Left lung (tissue), 4 donors: ENCODE measurements at regions not wholly inside any gene's neighbourhood (a gene's known extent, or its start where the extent isn't known, plus 50 kb on each side); places are given as distances from the start of the nearest gene placed in this dataset.

Experiments
- ATAC-seq: fragments of 200-7000 bp; cut with Tn5 transposase; one replicate; pipeline ENCODE4 v1.9.1; 2020; ENCODE audit warnings: moderate library complexity
- DNase-seq, 4 donors: peaks; one replicate each; pipeline ENCODE4 v3.0.0-alpha.2; 2013 to 2020
- H3K27ac ChIP-seq, 2 donors: fragments of 200-600 bp; sonication (generic) in 1 of 2; one replicate each; pipeline versions ENCODE4 v1.5.0 to v1.8.0; 2020 to 2021
- H3K27me3 ChIP-seq, 2 donors: fragments of 200-600 bp; sonication (generic) in 1 of 2; one replicate each; pipeline versions ENCODE4 v1.5.0 to v1.8.0; 2020 to 2021
- H3K36me3 ChIP-seq, 2 donors: fragments of 200-600 bp; sonication (generic) in 1 of 2; one replicate each; pipeline versions ENCODE4 v1.5.0 to v1.8.0; 2020 to 2021
- H3K4me1 ChIP-seq, 2 donors: fragments of 200-600 bp; one replicate each; pipeline ENCODE4 v1.8.0; 2021
- H3K4me3 ChIP-seq, 2 donors: fragments of 200-600 bp; sonication (generic) in 1 of 2; one replicate each; pipeline versions ENCODE4 v1.5.0 to v1.8.0; 2020 to 2021; ENCODE audit warnings: mild to moderate bottlenecking in 1 of 2
- H3K9me3 ChIP-seq, 2 donors: fragments of 200-600 bp; sonication (generic) in 1 of 2; one replicate each; pipeline versions ENCODE4 v1.5.0 to v1.8.0; 2020 to 2021
- intact Hi-C, 2 donors: fragments of 100-400 bp; cut with DNase I; formaldehyde crosslinking; loops; one replicate each; pipeline versions ENCODE4 v1.11.2 to v1.14.2; 2022
- TF ChIP-seq, protein P1 (sequence below), 2 donors: fragments of 200-600 bp; sonication (generic) in 1 of 2; IDR thresholded peaks; one replicate each; pipeline versions ENCODE4 v1.5.0 to v1.8.0; 2021; ENCODE audit warnings: antibody characterized with exemption in 2 of 2
- donor health status: DM: no; HTN: yes; CAD: no.
- donor health status: DM: no; HTN: no; CAD: no.

DNA sequence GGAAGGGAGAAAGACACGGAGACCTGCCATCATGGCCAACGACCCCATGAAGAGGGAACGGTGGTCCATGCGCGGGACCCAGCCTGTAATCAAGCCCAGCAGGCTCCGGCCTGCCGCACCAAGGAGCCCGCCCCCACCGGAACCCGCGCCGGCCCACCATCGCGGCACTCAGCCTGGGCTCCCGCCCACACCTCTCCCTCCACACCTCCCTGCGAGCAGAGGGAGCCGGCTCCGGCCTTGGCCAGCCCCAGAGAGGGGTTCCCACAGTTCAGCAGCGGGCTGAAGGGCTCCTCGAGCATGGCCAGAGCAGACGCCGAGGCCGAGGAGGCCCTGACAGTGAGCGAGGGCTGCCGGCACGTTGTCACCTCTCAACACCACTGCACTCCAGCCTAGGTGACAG, 1302.8 kb upstream of the CNTN5 start:
- Histone ChIP-seq H3K27ac (no peak overlapping the region), H3K9me3 (peaks cover 0 to 4% of the 10 kb centered on the region in 2 donors), H3K4me3 (no peak overlapping the region), H3K27me3 (no peaks in the 10 kb centered on the region), H3K36me3 (no peaks in the 10 kb centered on the region), H3K4me1 (no peaks in the 10 kb centered on the region)
- TF ChIP-seq, protein P1, sequence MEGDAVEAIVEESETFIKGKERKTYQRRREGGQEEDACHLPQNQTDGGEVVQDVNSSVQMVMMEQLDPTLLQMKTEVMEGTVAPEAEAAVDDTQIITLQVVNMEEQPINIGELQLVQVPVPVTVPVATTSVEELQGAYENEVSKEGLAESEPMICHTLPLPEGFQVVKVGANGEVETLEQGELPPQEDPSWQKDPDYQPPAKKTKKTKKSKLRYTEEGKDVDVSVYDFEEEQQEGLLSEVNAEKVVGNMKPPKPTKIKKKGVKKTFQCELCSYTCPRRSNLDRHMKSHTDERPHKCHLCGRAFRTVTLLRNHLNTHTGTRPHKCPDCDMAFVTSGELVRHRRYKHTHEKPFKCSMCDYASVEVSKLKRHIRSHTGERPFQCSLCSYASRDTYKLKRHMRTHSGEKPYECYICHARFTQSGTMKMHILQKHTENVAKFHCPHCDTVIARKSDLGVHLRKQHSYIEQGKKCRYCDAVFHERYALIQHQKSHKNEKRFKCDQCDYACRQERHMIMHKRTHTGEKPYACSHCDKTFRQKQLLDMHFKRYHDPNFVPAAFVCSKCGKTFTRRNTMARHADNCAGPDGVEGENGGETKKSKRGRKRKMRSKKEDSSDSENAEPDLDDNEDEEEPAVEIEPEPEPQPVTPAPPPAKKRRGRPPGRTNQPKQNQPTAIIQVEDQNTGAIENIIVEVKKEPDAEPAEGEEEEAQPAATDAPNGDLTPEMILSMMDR (IDR thresholded peaks at IDR 0.05), result no peak
- peak in 1 of 4 donors; percentile 62 for DNase-seq
- ATAC-seq, result no peak
- intact Hi-C loops, result no loop called here

GRCh38 chr11:97722065-97722464, 1298.7 kb upstream of the CNTN5 start:
- intact Hi-C loops, result no loop called here
- Histone ChIP-seq H3K9me3 (peaks cover 0 to 4% of the 10 kb centered on the region in 2 donors), H3K36me3 (no peaks in the 10 kb centered on the region), H3K4me3 (no peak overlapping the region), H3K27ac (no peak overlapping the region), H3K27me3 (no peaks in the 10 kb centered on the region), H3K4me1 (no peaks in the 10 kb centered on the region)
- TF ChIP-seq, protein P1 (IDR thresholded peaks at IDR 0.05), result no peak
- peak in 1 of 4 donors; percentile 40 for DNase-seq
- peak; percentile 74 for ATAC-seq

DNA sequence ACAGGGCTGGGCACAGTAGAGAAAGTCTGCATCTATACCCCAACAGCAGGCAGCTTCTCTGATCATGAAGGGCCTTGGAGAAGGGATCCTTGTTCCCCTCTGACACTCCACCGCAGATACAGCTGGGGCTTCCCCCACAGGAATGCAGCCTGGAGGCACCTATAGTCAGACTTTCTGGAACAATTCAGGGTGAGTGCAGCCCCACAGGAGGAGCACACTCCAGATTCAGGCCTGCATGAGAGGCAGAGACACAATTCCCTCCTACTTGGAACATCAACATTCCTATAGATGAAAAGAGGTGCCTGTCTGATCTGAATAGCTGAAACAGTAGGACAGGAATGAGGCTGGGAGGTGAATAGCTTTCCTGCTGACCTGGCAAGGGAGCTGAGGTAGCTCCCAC, 1298.0 kb upstream of the CNTN5 start:
- no peaks in the 10 kb centered on the region for H3K27me3 ChIP-seq
- H3K27ac ChIP-seq, result no peak overlapping the region
- no peaks in the 10 kb centered on the region for H3K36me3 ChIP-seq
- H3K4me1 ChIP-seq, result no peaks in the 10 kb centered on the region
- intact Hi-C loops, result no loop called here
- TF ChIP-seq, protein P1 (IDR thresholded peaks at IDR 0.05), result no peak
- ATAC-seq (no peak), DNase-seq (no peak)
- H3K9me3 ChIP-seq, result peaks cover 0 to 4% of the 10 kb centered on the region in 2 donors
- H3K4me3 ChIP-seq, result no peak overlapping the region

DNA sequence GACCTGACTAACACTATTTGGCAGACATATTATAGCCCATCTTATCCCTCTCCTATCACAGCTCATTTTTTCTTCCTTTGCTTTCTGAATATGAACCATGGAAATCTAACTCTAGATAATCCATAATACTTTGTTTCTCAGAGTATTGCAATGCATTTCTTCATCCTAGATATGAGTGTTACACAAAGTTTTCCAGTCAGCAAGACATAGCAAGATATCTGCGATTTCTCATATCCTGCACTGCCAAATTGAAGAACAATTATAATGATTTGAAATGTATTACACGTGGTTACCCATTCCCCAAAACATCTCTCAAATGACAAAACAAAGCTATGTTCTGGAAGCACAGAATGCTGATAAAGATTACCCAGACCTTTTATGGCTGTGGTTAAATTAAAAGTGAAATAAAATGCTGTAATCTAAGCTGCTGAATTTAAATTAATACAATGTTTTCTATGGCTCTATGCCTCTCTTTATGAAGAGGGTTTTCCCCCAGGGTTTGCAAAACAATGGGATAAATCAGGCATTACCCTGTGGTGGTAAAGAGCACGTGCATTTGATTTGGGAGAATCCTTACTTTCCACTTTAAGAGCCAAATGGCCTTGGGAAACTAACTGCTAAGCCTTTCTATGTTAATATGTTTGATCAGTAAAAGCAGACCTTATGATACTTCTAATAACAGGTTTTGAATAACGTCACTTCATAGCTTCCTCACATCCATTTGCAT, 1291.0 kb upstream of the CNTN5 start:
- H3K9me3 ChIP-seq, result no peaks in the 10 kb centered on the region
- TF ChIP-seq, protein P1 (IDR thresholded peaks at IDR 0.05), result no peak
- peak in 2 of 4 donors; percentile 31 to 36 for DNase-seq
- H3K36me3 ChIP-seq, result no peaks in the 10 kb centered on the region
- no peaks in the 10 kb centered on the region for H3K4me1 ChIP-seq
- no peaks in the 10 kb centered on the region for H3K27me3 ChIP-seq
- no peak overlapping the region for H3K27ac ChIP-seq
- no peak overlapping the region for H3K4me3 ChIP-seq
- intact Hi-C loops, result no loop called here
- ATAC-seq, result peak; percentile 73

DNA sequence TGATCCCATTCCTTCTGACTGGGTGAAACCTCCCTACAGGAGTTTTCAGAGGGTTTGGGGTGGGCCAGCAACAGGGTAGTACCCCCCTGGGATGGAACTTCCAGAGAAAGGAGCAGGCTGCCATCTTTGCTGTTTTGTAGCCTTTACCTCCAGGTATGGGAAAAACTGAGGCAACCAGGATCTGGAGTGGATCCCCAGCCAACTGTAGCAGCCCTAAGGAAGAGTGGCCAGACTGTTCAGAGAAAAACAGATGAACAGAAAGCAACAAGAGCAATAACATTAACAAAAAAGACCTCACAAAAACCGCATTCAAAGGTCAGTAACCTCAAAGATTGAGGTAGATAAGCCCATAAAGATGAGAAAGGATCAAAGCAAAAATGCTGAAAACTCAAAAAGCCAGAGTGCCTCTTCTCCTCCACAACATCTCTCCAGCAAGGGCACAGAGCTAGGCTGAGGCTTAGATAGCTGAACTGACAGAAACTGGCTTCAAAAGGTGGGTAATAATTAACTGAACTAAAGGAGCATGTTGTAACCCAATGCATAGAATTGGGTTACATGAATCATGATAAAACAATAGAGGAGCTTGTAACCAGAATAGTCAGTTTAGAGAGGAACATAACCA, 1288.6 kb upstream of the CNTN5 start:
- TF ChIP-seq, protein P1 (IDR thresholded peaks at IDR 0.05), result no peak
- ATAC-seq, result peak; percentile 64
- H3K4me3 ChIP-seq, result no peak overlapping the region
- no peaks in the 10 kb centered on the region for H3K36me3 ChIP-seq
- no peaks in the 10 kb centered on the region for H3K4me1 ChIP-seq
- peaks cover 0 to 13% of the 10 kb centered on the region in 2 donors for H3K9me3 ChIP-seq
- H3K27ac ChIP-seq, result no peak overlapping the region
- H3K27me3 ChIP-seq, result no peaks in the 10 kb centered on the region
- DNase-seq, result no peak
- intact Hi-C loops, result no loop called here
